OCI-LY1 (cell line): ENCODE measurements at regions not wholly inside any gene's neighbourhood (a gene's known extent, or its start where the extent isn't known, plus 50 kb on each side); places are given as distances from the start of the nearest gene placed in this dataset.

ENCODE experiments used
- CTCF ChIP-seq: fragments of 200-600 bp; sonication (generic), shearing (Covaris generic); IDR thresholded peaks from 2 replicates; pipeline ENCODE4 v1.5.1; 2017; ENCODE audit warnings: mild to moderate bottlenecking, antibody characterized with exemption, low read length, moderate library complexity, mixed read lengths
- EZH2 ChIP-seq: fragments of 200-600 bp; sonication (generic), shearing (Covaris generic); IDR thresholded peaks from 2 replicates; pipeline ENCODE4 v1.8.0; 2017; ENCODE audit warnings: borderline replicate concordance, mixed run types, mild to moderate bottlenecking, antibody characterized with exemption, low read length, moderate library complexity, mixed read lengths

- TF ChIP-seq CTCF: no peak
- TF ChIP-seq EZH2: no peak
Observed at GRCh38 chr4:53693408-53693807, 102.1 kb upstream of the LNX1 start.
